Pancreas (tissue), 10 donors: ENCODE measurements at regions not wholly inside any gene's neighbourhood (a gene's known extent, or its start where the extent isn't known, plus 50 kb on each side); places are given as distances from the start of the nearest gene placed in this dataset.

Source experiments
- ATAC-seq, 4 donors: fragments of 200-7000 bp; cut with Tn5 transposase; one replicate each; pipeline versions ENCODE4 v1.8.0 to v1.9.1; 2020; ENCODE audit warnings: mild to moderate bottlenecking in 4 of 4, moderate library complexity in 4 of 4
- DNase-seq, 6 donors: peaks; one replicate each; pipeline ENCODE4 v3.0.0-alpha.2; 2020
- FAIRE-seq: peaks from 2 replicates; lab custom pipeline; 2012; peaks lifted over from hg19 to GRCh38; lab: Jason Lieb, UNC
- H3K27ac ChIP-seq, 4 donors: fragments of 200-600 bp; sonication (generic); 1 replicate in 3 of 4; 2 replicates in 1 of 4; pipeline versions ENCODE4 v1.5.0 to v1.8.0; 2020
- H3K27me3 ChIP-seq, 4 donors: fragments of 200-600 bp; one replicate each; pipeline ENCODE4 v1.8.0; 2021
- H3K36me3 ChIP-seq, 3 donors: fragments of 200-600 bp; sonication (generic) in 1 of 3; one replicate each; pipeline versions ENCODE4 v1.5.0 to v1.8.0; 2020 to 2021
- H3K4me1 ChIP-seq, 3 donors: fragments of 200-600 bp; one replicate each; pipeline ENCODE4 v1.8.0; 2021
- H3K4me3 ChIP-seq, 4 donors: fragments of 200-600 bp; sonication (generic) in 2 of 4; one replicate each; pipeline versions ENCODE4 v1.5.0 to v1.8.0; 2020 to 2021
- H3K9me3 ChIP-seq, 4 donors: fragments of 200-600 bp; one replicate each; pipeline ENCODE4 v1.8.0; 2021
- WGBS, 2 donors: extraction: QIAGEN DNeasy Blood & Tissue Kit; methylation state at CpG; one replicate each; pipeline ENCODE4 v1.1.7; 2013; 5-methylcytosine and 5-hydroxymethylcytosine counted together
- intact Hi-C, 3 donors: fragments of 100-400 bp; cut with DNase I; formaldehyde crosslinking; loops; one replicate each; pipeline versions ENCODE4 v1.11.1 to v1.14.2; 2022
- TF ChIP-seq, protein P1 (sequence below), 4 donors: fragments of 200-600 bp; sonication (generic) in 3 of 4; IDR thresholded peaks; one replicate each; pipeline versions ENCODE4 v1.5.0 to v1.8.0; 2021; ENCODE audit warnings: antibody characterized with exemption in 4 of 4
- donor health status: healthy with polysubstance abuse.
- donor health status: DM: no; HTN: no; CAD: no; lungs with moderate emphysema.
- donor health status: DM: no; HTN: no; CAD: no.
- donor health status: control.
- donor health status: control.
- donor health status: Bipolar disorder and iron deficiency.
- donor health status: DM: yes; HTN: yes; CAD: no.
- donor health status: DM: no; HTN: no; CAD: no.
- donor health status: DM: no; HTN: no; CAD: no.
- donor health status: DM: yes; HTN: yes; CAD: no.

DNA sequence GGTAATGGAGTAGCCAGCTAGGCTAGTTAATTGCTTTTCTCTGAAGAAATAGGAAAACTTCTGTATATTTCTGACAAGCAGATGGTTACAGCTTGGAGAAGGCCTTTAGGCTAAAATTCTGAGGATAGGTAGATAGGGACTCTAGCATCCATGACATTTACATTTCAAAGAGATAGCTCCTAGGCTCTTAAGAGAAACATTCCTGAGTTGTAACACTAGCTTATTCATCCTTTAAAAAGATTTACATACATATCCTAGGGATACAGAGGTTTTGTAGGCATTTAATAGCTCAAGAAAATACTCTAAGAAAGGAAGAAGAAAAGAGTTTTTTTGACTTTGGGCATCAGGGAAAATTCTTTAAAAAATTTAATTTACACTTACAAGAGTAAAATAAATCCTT is 130.9 kb upstream of the CCDC179 start:
- Histone ChIP-seq H3K36me3 (no peaks in the 10 kb centered on the region), H3K27me3 (no peaks in the 10 kb centered on the region), H3K4me3 (no peak overlapping the region), H3K9me3 (no peaks in the 10 kb centered on the region), H3K4me1 (peaks cover 0 to 8% (median 0%) of the 10 kb centered on the region in 3 donors), H3K27ac (no peak overlapping the region)
- intact Hi-C loops = no loop called here
- DNase-seq (no peak), ATAC-seq (no peak), FAIRE-seq (no peak)
- TF ChIP-seq, protein P1, sequence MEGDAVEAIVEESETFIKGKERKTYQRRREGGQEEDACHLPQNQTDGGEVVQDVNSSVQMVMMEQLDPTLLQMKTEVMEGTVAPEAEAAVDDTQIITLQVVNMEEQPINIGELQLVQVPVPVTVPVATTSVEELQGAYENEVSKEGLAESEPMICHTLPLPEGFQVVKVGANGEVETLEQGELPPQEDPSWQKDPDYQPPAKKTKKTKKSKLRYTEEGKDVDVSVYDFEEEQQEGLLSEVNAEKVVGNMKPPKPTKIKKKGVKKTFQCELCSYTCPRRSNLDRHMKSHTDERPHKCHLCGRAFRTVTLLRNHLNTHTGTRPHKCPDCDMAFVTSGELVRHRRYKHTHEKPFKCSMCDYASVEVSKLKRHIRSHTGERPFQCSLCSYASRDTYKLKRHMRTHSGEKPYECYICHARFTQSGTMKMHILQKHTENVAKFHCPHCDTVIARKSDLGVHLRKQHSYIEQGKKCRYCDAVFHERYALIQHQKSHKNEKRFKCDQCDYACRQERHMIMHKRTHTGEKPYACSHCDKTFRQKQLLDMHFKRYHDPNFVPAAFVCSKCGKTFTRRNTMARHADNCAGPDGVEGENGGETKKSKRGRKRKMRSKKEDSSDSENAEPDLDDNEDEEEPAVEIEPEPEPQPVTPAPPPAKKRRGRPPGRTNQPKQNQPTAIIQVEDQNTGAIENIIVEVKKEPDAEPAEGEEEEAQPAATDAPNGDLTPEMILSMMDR (IDR thresholded peaks at IDR 0.05) = no peak

- no peak for DNase-seq
- Histone ChIP-seq H3K4me1 (peaks cover 10 to 17% (median 12%) of the 10 kb centered on the region in 3 donors), H3K4me3 (no peak overlapping the region), H3K27ac (no peak overlapping the region), H3K27me3 (no peaks in the 10 kb centered on the region), H3K36me3 (no peaks in the 10 kb centered on the region), H3K9me3 (no peaks in the 10 kb centered on the region)
- 9 to 19% methylated on average over 4 of the region's 4 CpGs for WGBS, 2 donors
- ATAC-seq = no peak
- intact Hi-C loops = no loop called here
- TF ChIP-seq, protein P1 (IDR thresholded peaks at IDR 0.05) = no peak
- no peak for FAIRE-seq
Measured at GRCh38 chr11:23006730-23007129, 146.5 kb upstream of the CCDC179 start.

- ATAC-seq (peak; percentile 98 to 100 (median 98)), FAIRE-seq (no peak), DNase-seq (peak in 5 of 6 donors; percentile 60 to 72 (median 69))
- Histone ChIP-seq H3K4me1 (peaks cover 10 to 23% (median 20%) of the 10 kb centered on the region in 3 donors), H3K4me3 (no peak overlapping the region), H3K27ac (peak overlapping the region in 2 of 4 donors; percentile 19 to 54), H3K9me3 (no peaks in the 10 kb centered on the region), H3K27me3 (no peaks in the 10 kb centered on the region), H3K36me3 (no peaks in the 10 kb centered on the region)
- TF ChIP-seq, protein P1 (IDR thresholded peaks at IDR 0.05) = no peak
- intact Hi-C loops = no loop called here
Measured at GRCh38 chr11:23010790-23011335, 150.6 kb upstream of the CCDC179 start.

GRCh38 chr11:23012930-23013329 is 152.7 kb upstream of the CCDC179 start:
- no peaks in the 10 kb centered on the region for H3K27me3 ChIP-seq
- no peak for ATAC-seq
- H3K27ac ChIP-seq = no peak overlapping the region
- no peak for DNase-seq
- no peak for FAIRE-seq
- WGBS, 2 donors = 96% methylated on average over 2 of the region's 2 CpGs
- TF ChIP-seq, protein P1 (IDR thresholded peaks at IDR 0.05) = no peak
- H3K4me1 ChIP-seq = peaks cover 10 to 20% (median 18%) of the 10 kb centered on the region in 3 donors
- no peaks in the 10 kb centered on the region for H3K9me3 ChIP-seq
- no peaks in the 10 kb centered on the region for H3K36me3 ChIP-seq
- intact Hi-C loops = no loop called here
- no peak overlapping the region for H3K4me3 ChIP-seq

DNA sequence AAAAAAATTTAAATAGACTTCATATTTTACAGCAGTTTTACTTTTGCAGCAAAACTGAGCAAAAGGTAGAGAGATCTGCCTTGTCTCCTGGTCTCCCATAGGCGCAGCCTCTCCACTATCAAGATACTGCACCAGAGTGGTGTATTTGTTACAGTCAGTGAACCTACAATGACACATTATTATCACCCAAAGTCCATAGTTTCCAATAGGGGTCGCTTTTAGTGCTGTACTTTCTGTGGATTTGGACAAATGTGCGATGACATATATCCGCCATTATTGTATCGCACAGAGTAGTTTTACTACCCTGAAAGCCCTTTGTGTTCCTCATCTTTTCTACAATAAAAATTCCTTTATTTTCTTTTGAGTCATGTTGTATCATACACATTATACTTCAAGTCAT is 153.2 kb upstream of the CCDC179 start:
- ATAC-seq = no peak
- Histone ChIP-seq H3K36me3 (no peaks in the 10 kb centered on the region), H3K27me3 (no peaks in the 10 kb centered on the region), H3K4me3 (no peak overlapping the region), H3K27ac (no peak overlapping the region), H3K9me3 (no peaks in the 10 kb centered on the region), H3K4me1 (peaks cover 10 to 20% (median 18%) of the 10 kb centered on the region in 3 donors)
- no peak for DNase-seq
- FAIRE-seq = no peak
- intact Hi-C loops = no loop called here
- TF ChIP-seq, protein P1 (IDR thresholded peaks at IDR 0.05) = no peak
- 94 to 97% methylated on average over 5 of the region's 5 CpGs for WGBS, 2 donors
